ENCODE measurements at regions not wholly inside any gene's neighbourhood (a gene's known extent, or its start where the extent isn't known, plus 50 kb on each side); places are given as distances from the start of the nearest gene placed in this dataset.

DNA sequence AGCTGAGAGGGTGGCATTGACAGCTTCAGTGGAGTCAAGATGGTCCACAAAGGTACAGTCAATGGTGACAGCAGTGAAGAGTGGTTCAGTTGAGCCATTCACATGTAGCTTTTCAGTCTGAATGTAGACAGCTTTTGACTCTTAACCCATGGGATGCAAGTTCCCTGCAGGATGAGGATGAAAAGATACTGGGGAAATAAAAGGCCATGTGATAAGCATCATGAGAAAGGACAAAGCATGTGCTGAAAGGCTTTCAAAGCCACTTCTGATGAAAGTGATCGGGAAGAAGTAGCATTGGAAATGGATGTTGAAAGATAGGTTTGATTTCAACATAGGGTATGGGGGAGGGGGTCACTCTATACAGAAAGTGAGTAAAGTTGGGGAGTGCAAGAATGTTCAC is 182.9 kb downstream of the ETS1 start:
- Histone ChIP-seq H3K9ac (ENCODE audit: insufficient read depth in 1 of 2, low read length in 2 of 2) (no peak overlapping the region), H3K27ac (ENCODE audit: low read depth in 1 of 2, low read length in 1 of 2) (no peak overlapping the region), H3K9me3 (ENCODE audit: control insufficient read depth in 4 of 4, insufficient read depth in 3 of 4, low read length in 3 of 4) (no peaks in the 10 kb centered on the region), H3K27me3 (ENCODE audit: control insufficient read depth in 3 of 3, insufficient read depth in 3 of 3, low read length in 2 of 3) (no peaks in the 10 kb centered on the region), H3K4me1 (ENCODE audit: control insufficient read depth in 5 of 5, insufficient read depth in 5 of 5, low read length in 5 of 5) (peaks cover 0 to 54% (median 9%) of the 10 kb centered on the region in 5 donors), H3K36me3 (ENCODE audit: control insufficient read depth in 4 of 4, insufficient read depth in 4 of 4, low read length in 4 of 4) (no peaks in the 10 kb centered on the region), H3K4me3 (no peak overlapping the region)
- ATAC-seq (ENCODE audit: insufficient read depth, low FRiP score): no peak
- DNase-seq: no peak
- TF ChIP-seq, protein P1, sequence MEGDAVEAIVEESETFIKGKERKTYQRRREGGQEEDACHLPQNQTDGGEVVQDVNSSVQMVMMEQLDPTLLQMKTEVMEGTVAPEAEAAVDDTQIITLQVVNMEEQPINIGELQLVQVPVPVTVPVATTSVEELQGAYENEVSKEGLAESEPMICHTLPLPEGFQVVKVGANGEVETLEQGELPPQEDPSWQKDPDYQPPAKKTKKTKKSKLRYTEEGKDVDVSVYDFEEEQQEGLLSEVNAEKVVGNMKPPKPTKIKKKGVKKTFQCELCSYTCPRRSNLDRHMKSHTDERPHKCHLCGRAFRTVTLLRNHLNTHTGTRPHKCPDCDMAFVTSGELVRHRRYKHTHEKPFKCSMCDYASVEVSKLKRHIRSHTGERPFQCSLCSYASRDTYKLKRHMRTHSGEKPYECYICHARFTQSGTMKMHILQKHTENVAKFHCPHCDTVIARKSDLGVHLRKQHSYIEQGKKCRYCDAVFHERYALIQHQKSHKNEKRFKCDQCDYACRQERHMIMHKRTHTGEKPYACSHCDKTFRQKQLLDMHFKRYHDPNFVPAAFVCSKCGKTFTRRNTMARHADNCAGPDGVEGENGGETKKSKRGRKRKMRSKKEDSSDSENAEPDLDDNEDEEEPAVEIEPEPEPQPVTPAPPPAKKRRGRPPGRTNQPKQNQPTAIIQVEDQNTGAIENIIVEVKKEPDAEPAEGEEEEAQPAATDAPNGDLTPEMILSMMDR (IDR thresholded peaks at IDR 0.05; ENCODE audit: control extremely low read depth, extremely low read depth): no peak
- WGBS, 2 donors: 52 to 75% methylated on average over 1 of the region's 1 CpG

DNA sequence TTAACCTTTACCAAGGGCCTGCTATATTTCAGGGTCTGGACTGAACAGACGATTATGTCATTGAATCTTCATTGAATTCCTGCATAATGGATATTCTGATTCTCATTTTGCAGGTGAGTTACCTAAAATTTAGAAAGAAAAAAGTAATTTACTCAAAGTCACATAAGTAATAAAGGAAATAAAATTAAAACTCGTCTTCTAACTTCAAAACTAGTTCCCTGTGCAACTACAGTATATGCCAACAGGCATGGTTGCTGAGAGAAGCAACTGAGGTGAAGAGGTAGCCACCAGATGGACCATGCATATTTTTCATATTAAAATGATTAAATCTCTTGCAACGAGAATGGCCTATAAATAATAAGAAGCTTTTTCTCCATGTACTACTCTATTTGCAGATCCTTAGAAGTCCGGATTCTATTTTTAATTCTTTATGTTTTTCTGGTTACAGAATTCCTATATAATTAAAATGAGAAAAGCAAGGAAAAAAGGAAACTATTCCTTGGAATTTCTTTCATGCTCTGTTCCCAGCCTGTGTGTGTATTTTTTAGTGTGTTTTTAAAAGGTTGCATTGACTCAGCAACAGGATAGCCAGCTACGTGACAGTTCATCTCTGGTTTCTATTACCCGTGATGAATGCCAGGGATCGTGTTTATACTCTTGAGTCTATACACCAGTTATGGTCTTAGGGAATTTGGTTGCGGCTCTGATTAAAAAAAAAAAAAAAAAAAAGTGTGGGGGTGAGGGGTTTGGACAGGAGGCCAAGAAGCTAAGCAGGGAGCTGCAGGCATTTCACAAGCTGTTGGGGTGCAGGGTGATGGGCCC is 186.8 kb downstream of the ETS1 start:
- H3K27me3 ChIP-seq (ENCODE audit: control insufficient read depth in 3 of 3, insufficient read depth in 3 of 3, low read length in 2 of 3): no peaks in the 10 kb centered on the region
- H3K27ac ChIP-seq (ENCODE audit: low read depth in 1 of 2, low read length in 1 of 2): no peak overlapping the region
- TF ChIP-seq, protein P1 (IDR thresholded peaks at IDR 0.05; ENCODE audit: control extremely low read depth, extremely low read depth): no peak
- H3K9ac ChIP-seq (ENCODE audit: insufficient read depth in 1 of 2, low read length in 2 of 2): no peak overlapping the region
- peak in 1 of 3 donors; percentile 61 for DNase-seq
- H3K36me3 ChIP-seq (ENCODE audit: control insufficient read depth in 4 of 4, insufficient read depth in 4 of 4, low read length in 4 of 4): no peaks in the 10 kb centered on the region
- H3K9me3 ChIP-seq (ENCODE audit: control insufficient read depth in 4 of 4, insufficient read depth in 3 of 4, low read length in 3 of 4): no peaks in the 10 kb centered on the region
- no peak for ATAC-seq (ENCODE audit: insufficient read depth, low FRiP score)
- H3K4me3 ChIP-seq: no peak overlapping the region
- peaks cover 0 to 22% (median 3%) of the 10 kb centered on the region in 5 donors for H3K4me1 ChIP-seq (ENCODE audit: control insufficient read depth in 5 of 5, insufficient read depth in 5 of 5, low read length in 5 of 5)
- 92% methylated on average over 8 of the region's 8 CpGs for WGBS, 2 donors

DNA sequence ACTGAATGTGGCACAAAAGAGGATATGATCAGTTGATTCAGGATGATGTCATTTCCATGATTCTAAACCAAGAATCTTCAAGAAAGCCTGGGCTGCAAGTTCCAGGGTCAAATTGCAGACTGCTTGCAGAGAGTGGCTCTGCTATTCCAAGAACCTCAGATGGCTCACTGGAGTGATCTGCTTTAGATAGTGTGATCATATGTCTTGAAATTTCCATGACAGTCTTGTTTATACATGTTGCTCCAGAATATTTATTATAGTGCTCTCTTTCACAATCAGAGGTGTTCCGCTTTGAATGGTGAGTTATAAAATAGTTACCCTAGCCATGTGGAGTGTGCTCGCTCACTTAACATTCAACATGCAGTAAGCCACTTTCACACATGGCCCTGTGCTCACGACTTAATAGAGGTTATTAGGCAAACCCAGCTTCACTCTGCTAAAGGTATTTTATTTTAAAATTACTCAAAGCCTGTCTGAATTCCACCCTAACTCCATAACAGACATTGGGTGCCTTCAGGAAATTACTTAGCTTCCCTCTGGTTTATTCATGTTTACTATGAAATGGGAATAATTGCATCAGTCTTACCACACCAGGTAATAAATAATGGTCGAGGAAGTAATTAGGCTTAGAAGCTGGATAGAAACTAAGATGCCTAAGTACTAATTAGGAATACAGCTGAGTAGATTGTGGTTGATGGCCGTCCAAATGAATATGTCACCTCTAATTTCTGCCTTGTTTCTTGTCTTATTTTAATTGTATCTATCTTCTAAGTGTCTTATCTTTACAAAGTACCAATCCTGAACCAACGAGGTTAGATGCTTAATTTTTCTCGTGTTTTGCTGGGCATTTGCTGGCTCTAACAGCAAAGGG is 187.9 kb downstream of the ETS1 start:
- 72 to 78% methylated on average over 7 of the region's 7 CpGs for WGBS, 2 donors
- no peak for ATAC-seq (ENCODE audit: insufficient read depth, low FRiP score)
- no peak overlapping the region for H3K9ac ChIP-seq (ENCODE audit: insufficient read depth in 1 of 2, low read length in 2 of 2)

More for the DNA sequence above, 187.9 kb downstream of the ETS1 start:
- no peak overlapping the region for H3K4me3 ChIP-seq
- H3K36me3 ChIP-seq (ENCODE audit: control insufficient read depth in 4 of 4, insufficient read depth in 4 of 4, low read length in 4 of 4): no peaks in the 10 kb centered on the region
- DNase-seq: peak in 1 of 3 donors; percentile 22
- H3K4me1 ChIP-seq (ENCODE audit: control insufficient read depth in 5 of 5, insufficient read depth in 5 of 5, low read length in 5 of 5): peaks cover 0 to 17% (median 4%) of the 10 kb centered on the region in 5 donors
- TF ChIP-seq, protein P1 (IDR thresholded peaks at IDR 0.05; ENCODE audit: control extremely low read depth, extremely low read depth): no peak
- no peak overlapping the region for H3K27ac ChIP-seq (ENCODE audit: low read depth in 1 of 2, low read length in 1 of 2)
- H3K27me3 ChIP-seq (ENCODE audit: control insufficient read depth in 3 of 3, insufficient read depth in 3 of 3, low read length in 2 of 3): no peaks in the 10 kb centered on the region
- H3K9me3 ChIP-seq (ENCODE audit: control insufficient read depth in 4 of 4, insufficient read depth in 3 of 4, low read length in 3 of 4): no peaks in the 10 kb centered on the region
